Cardiac muscle cell (in vitro differentiated cells and primary cell): ENCODE measurements at regions not wholly inside any gene's neighbourhood (a gene's known extent, or its start where the extent isn't known, plus 50 kb on each side); places are given as distances from the start of the nearest gene placed in this dataset.
A peak's percentile ranks its signal among the peaks of the same experiment; 100 is the strongest.

Experiments
- DNase-seq, 2 donors: peaks; one replicate each; pipeline versions ENCODE4 v3.0.0 to v3.0.0-alpha.2; 2010 to 2017; ENCODE audit warnings: low read depth in 1 of 2, low spot score in 1 of 2
- H3K27ac ChIP-seq: fragments of 200-600 bp; sonication (generic); 2 replicates; pipeline ENCODE4 v1.5.1; 2016
- H3K27me3 ChIP-seq: fragments of 200-600 bp; sonication (generic); 2 replicates; pipeline ENCODE4 v1.6.0; 2016; ENCODE audit warnings: control low read depth
- H3K36me3 ChIP-seq: fragments of 200-600 bp; sonication (generic); 2 replicates; pipeline ENCODE4 v1.5.1; 2016; ENCODE audit warnings: control low read depth
- H3K4me1 ChIP-seq: fragments of 200-600 bp; sonication (generic); 2 replicates; pipeline ENCODE4 v1.8.1; 2017; ENCODE audit warnings: low read depth, mild to moderate bottlenecking, mixed run types
- H3K4me3 ChIP-seq: fragments of 200-600 bp; sonication (generic); 2 replicates; pipeline ENCODE4 v1.5.1; 2016; ENCODE audit warnings: mild to moderate bottlenecking
- H3K9me3 ChIP-seq: fragments of 200-600 bp; sonication (generic); 2 replicates; pipeline ENCODE4 v1.5.1; 2017; ENCODE audit warnings: low read depth, mild to moderate bottlenecking, control low read depth
- CTCF ChIP-seq: IDR thresholded peaks from 2 replicates; pipeline ENCODE4 v1.5.1; 2012; ENCODE audit warnings: low read depth, mild to moderate bottlenecking, low read length

- H3K36me3 ChIP-seq = no peaks in the 10 kb centered on the region
- H3K4me3 ChIP-seq = no peak overlapping the region
- no peak for DNase-seq
- no peak overlapping the region for H3K27ac ChIP-seq
- H3K4me1 ChIP-seq = peaks cover 17% of the 10 kb centered on the region
- no peaks in the 10 kb centered on the region for H3K27me3 ChIP-seq
- H3K9me3 ChIP-seq = no peaks in the 10 kb centered on the region
- TF ChIP-seq CTCF = no peak
Measured at GRCh38 chr16:86088287-86088686, 189.3 kb downstream of the IRF8 start.

DNA sequence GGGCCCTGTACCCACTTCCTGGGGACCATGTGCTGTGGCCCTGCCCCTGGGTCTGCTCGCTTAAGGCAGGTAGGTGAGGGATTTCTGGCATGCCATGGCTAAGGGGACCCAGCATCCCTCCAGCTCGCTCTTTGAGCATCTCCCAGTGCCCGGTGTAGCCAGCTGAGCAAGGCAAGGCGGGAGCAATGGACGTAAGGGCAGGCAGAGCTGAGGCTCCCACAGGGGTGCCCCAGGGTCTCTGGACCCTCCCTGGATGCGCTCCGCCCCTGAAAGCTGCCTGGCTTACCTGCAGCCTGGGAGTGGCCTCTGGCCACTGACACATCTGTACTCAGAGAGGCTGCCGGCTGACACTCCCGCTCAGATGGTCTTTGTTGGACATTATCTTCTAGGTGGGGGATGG lies 189.9 kb downstream of the IRF8 start:
- H3K36me3 ChIP-seq = no peaks in the 10 kb centered on the region
- no peak overlapping the region for H3K27ac ChIP-seq
- peaks cover 17% of the 10 kb centered on the region for H3K4me1 ChIP-seq
- H3K9me3 ChIP-seq = no peaks in the 10 kb centered on the region
- no peak for DNase-seq
- H3K4me3 ChIP-seq = no peak overlapping the region
- H3K27me3 ChIP-seq = no peaks in the 10 kb centered on the region
- TF ChIP-seq CTCF = no peak

DNA sequence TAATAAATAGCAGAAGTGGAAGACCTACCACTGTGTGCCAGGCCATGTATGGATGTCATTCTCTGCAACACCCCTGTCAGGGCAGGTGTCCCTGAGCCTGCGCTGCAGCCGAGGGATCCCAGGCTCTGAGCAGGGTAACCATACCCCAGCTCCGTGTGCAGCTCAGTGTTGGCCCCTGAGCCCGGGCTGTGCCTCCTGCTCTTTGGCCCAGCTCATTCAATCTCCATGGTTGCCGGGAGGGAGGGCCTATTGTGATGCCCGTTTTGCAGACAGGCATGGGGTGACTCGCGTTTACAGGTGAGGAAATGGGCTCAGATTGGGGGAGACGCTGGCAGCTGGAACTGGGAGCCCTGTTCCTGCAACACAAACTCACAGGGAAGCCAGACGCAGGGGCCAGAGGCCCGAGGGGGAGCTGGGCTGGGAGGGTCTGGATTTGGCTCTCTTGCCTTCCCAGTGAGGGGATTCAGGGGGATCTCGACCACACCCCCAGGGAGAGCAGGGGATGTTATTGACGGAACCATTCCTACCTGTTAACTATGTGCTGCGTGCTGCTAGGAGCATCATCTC lies 190.5 kb downstream of the IRF8 start:
- Histone ChIP-seq H3K4me1 (peaks cover 17% of the 10 kb centered on the region), H3K27me3 (no peaks in the 10 kb centered on the region), H3K27ac (no peak overlapping the region), H3K4me3 (no peak overlapping the region), H3K9me3 (no peaks in the 10 kb centered on the region), H3K36me3 (no peaks in the 10 kb centered on the region)
- DNase-seq = no peak
- TF ChIP-seq CTCF = no peak

DNA sequence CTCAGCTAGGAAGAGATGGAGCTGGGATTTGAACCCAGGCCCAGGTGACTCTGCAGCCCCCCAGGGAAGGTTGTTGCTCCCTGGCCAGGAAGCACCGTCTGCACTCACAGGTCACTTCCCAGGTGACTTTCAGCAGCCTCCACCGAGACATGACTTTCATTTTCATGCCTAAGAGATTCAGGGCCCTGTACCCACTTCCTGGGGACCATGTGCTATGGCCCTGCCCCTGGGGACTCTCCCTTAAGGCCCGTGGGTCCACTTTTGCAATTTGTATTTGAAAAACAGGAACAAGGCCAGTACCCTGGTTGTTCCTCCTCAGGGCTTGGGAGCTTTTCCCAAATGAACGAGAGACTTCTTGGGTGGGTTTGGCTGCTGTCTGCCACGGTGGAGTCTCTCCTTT lies 191.0 kb downstream of the IRF8 start:
- Histone ChIP-seq H3K4me1 (peaks cover 17% of the 10 kb centered on the region), H3K4me3 (no peak overlapping the region), H3K27me3 (no peaks in the 10 kb centered on the region), H3K36me3 (no peaks in the 10 kb centered on the region), H3K27ac (peak overlapping the region; percentile 19), H3K9me3 (no peaks in the 10 kb centered on the region)
- no peak for TF ChIP-seq CTCF
- DNase-seq = no peak

- H3K36me3 ChIP-seq = no peaks in the 10 kb centered on the region
- no peak for DNase-seq
- H3K27me3 ChIP-seq = no peaks in the 10 kb centered on the region
- H3K4me1 ChIP-seq = peaks cover 17% of the 10 kb centered on the region
- peak overlapping the region; percentile 19 for H3K27ac ChIP-seq
- no peak overlapping the region for H3K4me3 ChIP-seq
- H3K9me3 ChIP-seq = no peaks in the 10 kb centered on the region
- no peak for TF ChIP-seq CTCF
Measured at GRCh38 chr16:86090461-86091170, 191.7 kb downstream of the IRF8 start.
